HPDE6-E6E7 (cell line): ENCODE measurements at regions not wholly inside any gene's neighbourhood (a gene's known extent, or its start where the extent isn't known, plus 50 kb on each side); places are given as distances from the start of the nearest gene placed in this dataset.
"Not testable (repeated sequence)": the region's sequence is repeated elsewhere in the genome, so short reads cannot be mapped to it uniquely, and the experiment has no call there.

ENCODE experiments used
- DNase-seq: peaks from one replicate; pipeline ENCODE4 v3.0.0; 2011; ENCODE audit warnings: missing footprints; ENCODE audit errors: extremely low spot score

DNA sequence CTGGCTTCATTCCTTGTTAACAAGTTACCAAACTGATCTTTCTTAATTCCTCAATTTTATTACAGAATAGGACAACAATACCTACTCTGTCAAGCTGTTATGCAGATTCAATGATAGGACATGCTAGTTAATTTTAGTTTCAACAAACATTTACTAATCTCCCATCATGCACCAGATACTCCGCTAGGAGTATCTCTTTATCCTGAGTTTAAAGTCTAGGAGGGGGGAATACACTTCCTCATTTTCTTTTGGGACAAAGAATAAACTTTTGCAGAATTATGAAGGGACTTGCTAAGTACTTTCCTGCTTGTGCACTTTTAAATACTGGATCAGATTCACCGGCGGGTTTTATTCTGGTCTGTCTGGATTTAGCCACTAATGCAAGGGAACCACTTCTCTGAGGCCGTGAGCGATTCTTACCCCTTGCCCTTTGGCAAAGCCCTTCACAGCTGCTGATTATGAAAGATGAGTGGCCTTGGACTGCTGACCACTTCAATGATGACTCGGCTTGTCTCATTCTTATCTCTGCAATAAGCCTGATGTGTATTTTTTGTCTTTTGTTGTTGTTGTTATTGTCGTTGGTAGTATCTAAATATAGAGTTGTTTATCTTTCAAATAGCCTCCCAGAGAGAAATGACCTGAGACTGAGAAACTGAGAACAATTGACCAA lies 73.9 kb downstream of the RMI1 start:
- no peak for DNase-seq

DNA sequence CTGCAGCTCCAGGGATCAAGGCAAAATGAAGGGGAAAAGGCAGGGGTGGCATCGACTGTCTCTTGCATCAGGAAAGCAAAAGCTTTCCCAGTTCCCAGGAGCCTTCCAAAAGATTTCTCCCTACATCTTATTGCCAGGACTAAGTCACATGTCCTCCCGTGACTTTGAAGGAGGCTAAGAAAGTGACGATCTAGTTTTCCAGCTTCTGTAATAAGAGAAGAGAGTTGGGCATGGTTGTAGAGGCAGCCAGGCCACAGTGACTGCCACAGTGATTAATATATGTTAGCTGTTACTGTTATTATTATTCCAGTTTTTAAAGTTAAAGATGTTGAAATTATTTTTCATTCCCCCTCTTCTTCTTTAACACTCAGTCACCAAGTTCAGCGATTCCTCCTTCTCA lies 77.1 kb downstream of the RMI1 start:
- DNase-seq = no peak

- no peak for DNase-seq
These were observed 79.3 kb downstream of the RMI1 start for GRCh38 chr9:84059936-84060335.

- DNase-seq = no peak
These were observed 81.1 kb downstream of the RMI1 start for GRCh38 chr9:84061613-84062193.

DNA sequence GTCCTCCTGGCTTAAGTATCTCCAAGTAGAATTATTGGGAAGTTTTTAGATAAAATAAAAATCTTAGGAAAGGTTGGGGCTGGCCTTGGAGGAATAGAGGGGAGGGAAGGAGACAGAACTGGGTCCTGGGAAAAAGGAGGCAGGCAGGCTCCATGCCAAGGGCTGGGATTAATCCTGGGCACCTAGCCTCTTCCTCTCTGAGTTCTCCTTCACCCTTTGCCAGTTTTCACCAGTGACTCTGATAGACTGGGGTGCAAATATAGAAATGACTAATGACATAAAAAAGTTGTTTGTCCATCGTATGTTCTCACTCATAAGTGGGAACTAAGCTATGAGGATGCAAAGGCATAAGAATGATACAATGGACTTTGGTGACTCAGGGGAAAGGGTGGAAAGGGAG lies 81.9 kb downstream of the RMI1 start:
- no peak for DNase-seq

- DNase-seq = no peak
These were observed 87.2 kb downstream of the RMI1 start for GRCh38 chr9:84067821-84068220.

GRCh38 chr9:84068872-84069271 lies 88.3 kb downstream of the RMI1 start:
- no peak for DNase-seq

DNA sequence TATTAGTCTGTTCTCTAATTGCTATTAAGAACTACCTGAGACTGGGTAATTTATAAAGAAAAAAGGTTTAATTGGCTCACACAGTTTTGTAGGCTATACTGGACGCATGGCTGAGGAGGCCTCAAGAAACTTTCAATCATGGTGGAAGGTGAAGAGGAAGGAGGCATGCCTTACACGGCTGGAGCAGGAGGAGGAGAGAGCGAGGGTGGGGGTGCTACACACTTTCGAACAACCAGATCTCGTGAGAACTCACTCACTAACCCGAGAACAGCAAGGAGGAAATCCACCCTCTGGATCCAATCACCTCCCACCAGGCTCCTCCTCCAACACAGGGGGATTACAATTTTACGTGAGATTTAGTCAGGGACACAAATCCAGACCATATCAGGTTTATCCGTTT lies 90.0 kb downstream of the RMI1 start:
- DNase-seq = no peak

DNA sequence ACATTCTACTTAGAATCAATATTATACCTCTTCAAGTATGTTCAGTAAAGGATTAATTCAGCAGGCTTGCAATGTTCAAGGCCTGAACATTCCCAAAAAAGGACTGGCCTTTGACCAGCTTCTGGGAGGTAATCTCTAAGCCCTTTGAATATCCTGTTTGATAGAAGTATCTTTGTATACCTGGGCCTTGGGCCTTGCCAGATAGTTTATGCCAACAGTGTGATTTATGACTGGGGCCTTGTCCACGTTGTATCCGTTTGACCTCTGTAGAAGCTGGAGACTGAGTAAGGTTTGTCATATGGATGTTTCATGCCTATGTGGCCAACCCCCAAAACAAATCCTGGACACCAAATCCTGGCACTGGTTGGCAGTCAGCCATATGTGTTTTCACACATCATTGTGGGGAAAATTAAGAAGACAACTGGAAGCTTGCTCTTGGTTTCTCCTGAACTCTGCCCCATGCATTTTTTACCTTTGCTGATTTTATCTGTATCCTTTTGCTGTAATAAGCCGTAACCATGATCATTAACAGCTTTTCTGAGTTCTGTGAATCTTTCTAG lies 92.1 kb downstream of the RMI1 start:
- DNase-seq = no peak

DNA sequence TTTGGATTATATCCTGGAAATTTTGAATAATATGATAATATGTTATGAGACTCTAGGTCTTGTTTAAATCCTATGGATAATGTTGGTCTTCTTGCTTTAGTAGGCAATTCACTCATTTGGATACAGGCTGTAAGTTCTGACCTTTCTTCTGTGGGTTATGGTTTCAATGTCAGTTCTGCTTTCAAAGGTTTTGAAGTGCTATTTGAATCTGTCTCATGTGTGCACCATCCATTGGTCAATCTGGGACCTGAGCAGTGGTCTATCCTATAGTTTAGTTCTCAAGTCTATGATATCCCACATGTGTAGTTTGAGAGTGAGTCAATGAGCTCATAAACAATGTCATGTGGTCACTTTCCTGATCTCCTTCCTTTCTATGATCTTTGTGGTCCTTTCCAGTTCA lies 94.4 kb downstream of the RMI1 start:
- DNase-seq = no peak

GRCh38 chr9:84076384-84076783 lies 95.8 kb downstream of the RMI1 start:
- no peak for DNase-seq

GRCh38 chr9:84077816-84078215 lies 97.2 kb downstream of the RMI1 start:
- not testable (repeated sequence) for DNase-seq

GRCh38 chr9:84079994-84080393 lies 99.4 kb downstream of the RMI1 start:
- no peak for DNase-seq

- no peak for DNase-seq
These were observed 121.5 kb downstream of the RMI1 start for GRCh38 chr9:84101964-84102632.

- no peak for DNase-seq
These were observed 123.2 kb downstream of the RMI1 start for GRCh38 chr9:84103651-84104377.

DNA sequence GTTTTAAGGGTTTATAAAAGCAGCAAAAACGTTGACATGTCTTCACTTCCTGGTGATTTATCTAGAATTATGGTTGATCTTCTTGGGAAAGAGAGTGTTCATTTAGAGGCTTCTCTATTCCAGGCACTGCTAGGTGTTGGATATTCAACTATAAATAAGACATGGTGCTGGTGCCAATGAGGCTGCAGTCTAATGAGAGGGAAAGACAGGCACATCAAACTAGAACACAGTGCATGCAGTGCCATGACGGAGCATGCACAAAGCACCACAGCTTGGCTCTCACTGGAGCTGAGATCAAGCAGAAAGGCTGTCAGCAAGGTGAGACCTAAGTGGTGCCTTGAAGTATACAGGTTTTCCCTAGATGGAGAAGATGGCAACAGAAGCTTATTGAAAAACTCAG lies 126.5 kb downstream of the RMI1 start:
- DNase-seq = no peak

DNA sequence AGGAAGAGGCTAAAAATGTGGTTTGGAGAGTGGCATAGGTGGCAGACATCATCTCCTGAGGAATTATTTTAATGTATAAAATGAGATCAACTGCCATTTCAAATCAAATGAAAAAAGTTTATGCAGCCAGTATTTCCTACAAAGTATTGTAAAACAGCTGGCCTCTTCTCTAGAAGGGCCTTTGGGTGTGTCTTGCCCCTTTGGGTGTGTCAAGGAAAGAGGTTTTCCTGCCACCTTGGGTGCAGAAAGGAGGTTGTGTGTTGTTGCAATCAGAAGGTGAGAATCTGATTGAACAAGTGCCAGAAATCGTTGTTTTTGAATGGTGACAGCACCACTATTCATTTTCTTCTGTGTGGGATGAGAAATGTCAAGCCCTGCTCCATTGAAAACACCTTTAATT lies 127.4 kb downstream of the RMI1 start:
- no peak for DNase-seq

- peak; percentile 34 for DNase-seq
These were observed 131.1 kb downstream of the RMI1 start for GRCh38 chr9:84111726-84112125.

- no peak for DNase-seq
These were observed 141.5 kb downstream of the RMI1 start for GRCh38 chr9:84121991-84122523.

DNA sequence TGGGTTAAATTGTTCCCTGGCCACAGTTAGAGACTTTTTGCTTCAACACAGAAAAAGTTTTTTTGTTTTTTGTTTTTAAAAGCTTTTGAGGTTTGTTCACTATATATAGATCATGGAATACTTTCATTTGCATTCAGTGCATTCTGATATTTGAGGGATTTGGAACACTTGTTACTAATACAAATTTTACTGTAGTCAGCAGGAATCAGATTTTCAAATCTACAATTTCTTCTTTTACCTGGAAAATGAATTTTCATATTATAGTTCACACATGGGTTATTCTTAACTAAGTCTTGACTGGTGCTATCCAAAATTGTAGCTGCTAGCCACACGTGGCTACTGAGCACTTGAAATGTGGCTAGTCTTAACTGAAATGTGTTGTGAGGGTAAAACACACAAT lies 142.0 kb downstream of the RMI1 start:
- DNase-seq = no peak

DNA sequence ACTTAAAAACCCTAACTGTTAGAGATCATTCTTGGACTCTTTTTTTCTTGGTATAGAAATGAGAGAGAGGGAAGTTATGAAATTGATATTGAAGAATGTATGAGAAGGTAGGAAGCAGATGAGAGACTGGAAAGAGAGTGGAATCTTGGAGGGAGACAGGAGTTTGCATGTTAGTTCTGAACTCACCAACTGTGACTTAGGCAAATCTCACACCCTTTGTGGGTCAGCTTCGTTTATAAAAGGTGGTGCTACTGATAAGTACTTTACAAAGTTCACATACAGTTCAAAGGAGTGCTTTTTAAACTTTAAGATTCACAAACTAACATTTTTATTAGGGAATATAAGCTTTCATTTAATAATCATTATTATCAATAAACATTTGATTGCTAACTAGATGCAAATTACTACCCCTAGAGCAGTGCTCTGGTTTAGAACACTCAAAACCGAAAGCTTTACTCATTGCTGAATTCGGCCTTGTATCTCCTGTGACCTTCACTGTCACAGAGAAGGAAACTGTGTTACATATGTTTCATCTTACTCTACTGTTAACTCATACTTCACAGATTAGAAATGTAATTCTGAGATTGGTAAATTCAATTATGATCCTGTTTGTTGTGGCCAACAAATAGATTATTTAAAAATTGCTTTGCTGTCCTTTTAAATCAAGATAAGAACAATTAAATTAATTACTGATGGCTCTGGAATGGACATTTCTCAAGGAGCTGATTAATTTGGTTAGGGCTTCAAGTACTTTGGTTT lies 143.2 kb downstream of the RMI1 start:
- no peak for DNase-seq
